Activated naive CD4-positive, alpha-beta T cell treated with anti-CD3 and anti-CD28 coated beads, Interleukin-2, amount 50 U/mL, for 72 hours (primary cell): ENCODE measurements at regions not wholly inside any gene's neighbourhood (a gene's known extent, or its start where the extent isn't known, plus 50 kb on each side); places are given as distances from the start of the nearest gene placed in this dataset.
A peak's percentile ranks its signal among the peaks of the same experiment; 100 is the strongest.
"Not testable (repeated sequence)": the region's sequence is repeated elsewhere in the genome, so short reads cannot be mapped to it uniquely, and the experiment has no call there.

Source experiments
- ATAC-seq, 2 donors: fragments of 150-1000 bp; cut with Tn5 transposase; 2 replicates each; pipeline ENCODE4 v1.10.0; 2021; ENCODE audit warnings: mild to moderate bottlenecking in 2 of 2, moderate library complexity in 2 of 2
- DNase-seq, 2 donors: peaks; one replicate each; pipeline ENCODE4 v3.0.0; 2021 to 2022; ENCODE audit warnings: low spot score in 2 of 2
- H3K27ac Mint-ChIP-seq, 2 donors: one replicate each; pipeline ENCODE4 v1.8.0; 2022; ENCODE audit warnings: mild to moderate bottlenecking in 2 of 2, mixed read lengths in 2 of 2
- H3K36me3 Mint-ChIP-seq, 2 donors: one replicate each; pipeline ENCODE4 v1.8.0; 2022; ENCODE audit warnings: mixed read lengths in 2 of 2
- H3K9me3 Mint-ChIP-seq, 2 donors: one replicate each; pipeline ENCODE4 v1.8.0; 2022; ENCODE audit warnings: mixed read lengths in 2 of 2

DNA sequence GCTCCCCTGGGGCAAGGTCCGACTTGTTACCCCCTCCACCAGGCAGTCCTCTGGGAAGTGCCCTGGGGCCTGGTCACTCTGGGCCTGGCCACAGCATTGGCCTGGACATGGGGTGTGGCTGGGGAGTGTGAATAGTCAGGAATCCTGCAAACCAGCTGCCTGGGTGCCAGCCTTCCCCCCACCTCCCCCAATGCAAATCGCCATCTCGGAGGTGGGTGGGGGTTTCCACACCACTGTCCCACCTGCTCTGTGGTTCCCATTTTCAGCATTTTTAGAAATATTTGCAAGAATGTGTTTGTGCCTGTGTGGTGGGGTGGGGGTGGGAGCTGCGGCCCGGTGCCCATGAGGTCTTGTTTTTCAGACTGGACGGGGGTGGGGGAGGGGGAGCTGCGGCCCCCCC, 159.7 kb downstream of the TMEM121 start:
- not testable (repeated sequence) for ATAC-seq, H3K27ac Mint-ChIP-seq, DNase-seq, H3K36me3 Mint-ChIP-seq
- H3K9me3 Mint-ChIP-seq = peaks cover 0 to 17% of the 10 kb centered on the region in 2 donors

DNA sequence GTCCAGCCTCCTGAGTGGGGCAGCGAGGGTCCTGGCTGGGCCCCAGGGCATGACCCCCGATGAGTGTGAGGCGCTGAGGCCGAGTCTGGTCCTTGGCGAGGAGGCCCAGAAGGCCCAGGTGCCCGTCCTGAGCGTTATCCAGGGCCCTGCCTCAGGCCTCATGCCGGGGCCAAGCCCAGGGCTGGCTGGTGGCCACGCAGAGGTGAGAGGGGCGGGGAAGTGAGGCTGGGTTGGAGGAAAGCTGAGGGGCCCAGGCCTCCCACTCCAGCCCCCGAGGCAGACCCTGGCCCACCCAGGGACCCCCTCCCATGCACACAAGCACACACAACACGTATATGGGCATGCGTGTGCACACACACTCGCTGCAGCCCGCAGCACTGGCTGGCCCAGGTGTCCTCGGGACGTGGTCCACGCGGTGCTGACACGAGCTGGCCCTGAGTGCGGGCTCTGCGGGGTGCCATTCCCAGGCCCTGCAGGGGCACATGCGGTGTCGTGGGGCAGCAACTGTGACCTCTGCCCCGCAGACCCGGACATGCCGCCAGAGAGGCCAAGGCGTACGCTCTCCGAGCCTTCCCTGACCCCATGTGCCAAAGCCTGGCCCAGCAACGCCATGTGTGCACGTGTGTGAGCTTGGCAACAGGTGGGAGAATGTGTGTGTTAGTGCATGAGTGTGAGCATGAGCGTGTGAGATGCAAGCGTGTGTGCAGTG, 160.2 kb downstream of the TMEM121 start:
- ATAC-seq, H3K27ac Mint-ChIP-seq, DNase-seq, H3K36me3 Mint-ChIP-seq: not testable (repeated sequence)
- peaks cover 0 to 17% of the 10 kb centered on the region in 2 donors for H3K9me3 Mint-ChIP-seq

GRCh38 chr14:105687171-105688022, 161.0 kb downstream of the TMEM121 start:
- H3K9me3 Mint-ChIP-seq = peaks cover 0 to 17% of the 10 kb centered on the region in 2 donors
- ATAC-seq, DNase-seq, H3K27ac Mint-ChIP-seq, H3K36me3 Mint-ChIP-seq: not testable (repeated sequence)

DNA sequence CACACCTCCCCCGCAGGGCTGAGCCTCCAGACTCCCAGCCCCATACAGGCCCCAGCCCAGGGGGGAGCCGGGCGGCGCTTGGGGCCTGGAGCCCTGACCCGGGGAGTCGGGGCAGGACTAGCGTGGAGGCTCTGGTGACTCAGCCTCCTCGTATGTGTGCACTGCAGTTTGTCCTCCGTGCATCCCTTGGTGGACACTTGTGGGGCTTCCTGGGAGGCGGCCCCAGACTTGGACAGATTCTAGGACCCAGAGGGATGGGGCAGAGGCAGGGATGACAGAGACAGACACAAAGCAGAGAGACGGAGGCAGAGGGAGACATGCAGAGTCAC, 161.6 kb downstream of the TMEM121 start:
- H3K9me3 Mint-ChIP-seq = peaks cover 0 to 17% of the 10 kb centered on the region in 2 donors
- H3K36me3 Mint-ChIP-seq, DNase-seq, H3K27ac Mint-ChIP-seq: not testable (repeated sequence)
- peak in 1 of 2 donors; percentile 59 for ATAC-seq

DNA sequence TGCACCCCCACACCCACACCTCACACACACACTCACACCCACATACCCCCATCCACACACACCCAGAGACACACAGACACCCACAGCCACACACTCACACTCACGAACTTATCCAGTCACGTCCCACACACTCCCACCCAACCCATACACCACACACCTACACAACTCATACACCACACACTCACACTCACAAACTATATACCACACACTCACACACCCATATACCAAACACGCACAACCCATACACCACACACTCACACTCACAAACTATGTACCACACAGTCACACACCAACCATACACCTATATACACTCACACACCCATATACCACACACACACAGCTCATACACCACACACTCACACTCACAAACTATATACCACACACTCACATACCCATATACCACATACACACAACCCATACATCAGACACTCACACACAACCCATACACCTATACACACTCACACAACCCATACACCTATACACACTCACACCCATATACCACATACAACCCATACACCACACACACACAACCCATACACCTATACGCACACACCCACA, 162.4 kb downstream of the TMEM121 start:
- not testable (repeated sequence) for H3K36me3 Mint-ChIP-seq, H3K27ac Mint-ChIP-seq, ATAC-seq, DNase-seq
- peaks cover 0 to 18% of the 10 kb centered on the region in 2 donors for H3K9me3 Mint-ChIP-seq

DNA sequence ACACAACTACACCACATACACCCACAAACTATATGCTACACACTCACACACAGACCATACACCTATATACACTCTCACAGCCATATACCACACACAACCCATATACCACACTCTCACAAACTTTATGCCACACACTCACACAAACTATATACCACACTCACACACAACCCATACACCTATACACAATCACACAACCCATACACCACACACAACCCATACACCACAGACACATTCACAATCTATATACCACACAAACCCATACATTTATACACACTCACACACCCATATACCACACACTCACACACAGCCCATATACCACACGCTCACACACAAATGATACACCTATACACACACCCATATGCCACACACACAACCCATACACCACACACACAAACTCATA, 163.3 kb downstream of the TMEM121 start:
- no peaks in the 10 kb centered on the region for H3K36me3 Mint-ChIP-seq

GRCh38 chr14:105690671-105691070, 164.3 kb downstream of the TMEM121 start:
- Mint-ChIP-seq H3K36me3 (no peaks in the 10 kb centered on the region), H3K9me3 (peaks cover 0 to 26% of the 10 kb centered on the region in 2 donors), H3K27ac (no peak overlapping the region)
- no peak for ATAC-seq
- DNase-seq = no peak

More for the DNA sequence above, 163.3 kb downstream of the TMEM121 start:
- H3K27ac Mint-ChIP-seq = no peak overlapping the region
- DNase-seq (no peak), ATAC-seq (no peak)
- H3K9me3 Mint-ChIP-seq = peaks cover 0 to 26% of the 10 kb centered on the region in 2 donors

- DNase-seq, H3K36me3 Mint-ChIP-seq, H3K27ac Mint-ChIP-seq, ATAC-seq: not testable (repeated sequence)
- H3K9me3 Mint-ChIP-seq = peaks cover 0 to 26% of the 10 kb centered on the region in 2 donors
These were observed 165.1 kb downstream of the TMEM121 start for GRCh38 chr14:105691321-105692109.

GRCh38 chr14:105692110-105692685, 165.8 kb downstream of the TMEM121 start:
- not testable (repeated sequence) for H3K36me3 Mint-ChIP-seq, ATAC-seq, DNase-seq, H3K27ac Mint-ChIP-seq
- H3K9me3 Mint-ChIP-seq = peaks cover 0 to 26% of the 10 kb centered on the region in 2 donors

DNA sequence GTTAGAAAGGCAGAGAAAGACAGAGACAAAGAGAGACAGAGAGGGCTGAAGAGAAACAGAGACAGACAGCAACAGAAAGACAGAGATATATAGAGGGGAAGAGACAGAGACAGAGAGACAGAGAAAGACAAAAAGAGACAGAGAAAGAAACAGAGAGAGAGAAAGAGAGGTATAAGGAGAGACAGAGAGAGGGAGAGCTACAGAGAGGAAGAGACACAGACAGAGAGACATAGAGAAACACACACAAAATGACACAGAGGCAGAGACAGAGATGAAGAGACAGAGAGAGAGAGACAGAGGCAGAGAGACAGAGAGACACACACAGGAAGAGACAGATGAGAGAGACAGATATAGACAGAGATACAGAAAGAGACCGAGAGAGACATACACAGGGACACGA, 168.6 kb downstream of the TMEM121 start:
- Mint-ChIP-seq H3K36me3 (no peaks in the 10 kb centered on the region), H3K27ac (peak overlapping the region; percentile 2 to 44), H3K9me3 (peaks cover 0 to 20% of the 10 kb centered on the region in 2 donors)
- DNase-seq = no peak
- no peak for ATAC-seq

DNA sequence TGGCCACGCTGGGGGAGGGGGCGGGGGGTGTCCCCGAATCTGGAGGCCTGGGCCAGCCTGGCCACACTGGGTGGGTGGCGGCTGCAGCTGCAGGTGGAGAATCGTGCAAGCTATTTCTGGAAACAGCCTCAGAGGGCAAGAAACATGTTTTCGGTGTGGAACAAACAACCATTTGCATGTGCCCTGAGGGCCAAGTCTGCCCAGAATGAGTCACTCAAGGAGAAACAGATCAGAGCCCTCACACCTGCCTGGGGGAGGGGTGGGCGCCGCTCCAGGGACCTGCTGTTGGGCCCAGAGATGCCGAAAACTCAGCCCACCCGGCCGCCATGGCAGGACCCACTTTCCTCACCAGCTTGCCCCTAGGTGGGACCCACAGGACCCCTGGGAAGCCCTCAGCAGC, 170.0 kb downstream of the TMEM121 start:
- not testable (repeated sequence) for H3K36me3 Mint-ChIP-seq, DNase-seq, H3K9me3 Mint-ChIP-seq, H3K27ac Mint-ChIP-seq
- ATAC-seq = peak; percentile 50 to 66

DNA sequence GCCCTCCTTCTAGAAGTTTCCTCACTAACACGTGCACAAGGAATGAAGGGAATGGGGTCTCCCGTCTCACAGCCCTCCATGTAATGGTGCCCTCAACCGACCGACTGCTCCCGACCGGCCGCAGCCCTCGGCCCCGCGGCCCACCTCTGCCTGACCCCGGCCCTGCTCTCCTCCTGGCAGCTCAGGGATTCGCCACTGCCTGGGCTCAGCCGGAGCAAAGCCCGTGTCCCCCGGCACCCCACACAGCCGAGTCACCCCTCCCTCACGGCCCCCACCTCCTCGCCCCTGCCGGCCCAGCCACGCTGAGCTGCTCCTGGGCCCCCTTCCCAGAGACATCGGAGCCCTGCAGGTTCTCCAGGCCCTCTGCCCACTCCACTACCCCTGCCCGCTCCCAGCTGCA, 171.0 kb downstream of the TMEM121 start:
- not testable (repeated sequence) for DNase-seq, H3K36me3 Mint-ChIP-seq, H3K9me3 Mint-ChIP-seq, ATAC-seq, H3K27ac Mint-ChIP-seq

GRCh38 chr14:105697955-105698354, 171.6 kb downstream of the TMEM121 start:
- not testable (repeated sequence) for ATAC-seq, H3K9me3 Mint-ChIP-seq, DNase-seq, H3K36me3 Mint-ChIP-seq
- H3K27ac Mint-ChIP-seq = peak overlapping the region; percentile 32 to 72

GRCh38 chr14:105698940-105699556, 172.7 kb downstream of the TMEM121 start:
- ATAC-seq, H3K27ac Mint-ChIP-seq, H3K9me3 Mint-ChIP-seq, H3K36me3 Mint-ChIP-seq, DNase-seq: not testable (repeated sequence)

DNA sequence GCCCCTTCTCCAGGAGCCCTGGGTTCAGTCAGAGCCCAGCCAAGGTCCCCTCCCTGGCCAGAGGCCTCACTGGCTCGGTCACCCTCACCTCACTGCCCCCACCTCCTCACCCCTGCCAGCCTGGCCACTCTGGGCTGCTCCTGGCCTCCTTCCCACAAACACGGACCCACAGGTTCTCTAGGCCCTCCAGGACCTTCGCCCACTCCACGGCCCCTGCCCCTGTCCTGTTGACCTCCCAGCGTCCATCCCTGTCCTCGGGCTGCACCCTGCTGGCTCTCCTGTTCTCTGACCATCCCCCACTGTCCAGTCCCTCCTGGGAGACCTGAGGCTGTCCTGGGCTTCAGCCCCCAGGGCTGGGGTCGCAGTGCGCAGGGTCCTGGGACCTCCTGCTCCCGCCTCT, 173.3 kb downstream of the TMEM121 start:
- H3K36me3 Mint-ChIP-seq, DNase-seq, ATAC-seq, H3K9me3 Mint-ChIP-seq: not testable (repeated sequence)
- H3K27ac Mint-ChIP-seq = peak overlapping the region in 1 of 2 donors; percentile 23

GRCh38 chr14:105700146-105700545, 173.8 kb downstream of the TMEM121 start:
- H3K9me3 Mint-ChIP-seq, H3K36me3 Mint-ChIP-seq, ATAC-seq, DNase-seq: not testable (repeated sequence)
- H3K27ac Mint-ChIP-seq = peak overlapping the region; percentile 26 to 63
